Thyroid gland (tissue), 4 donors: ENCODE measurements at regions not wholly inside any gene's neighbourhood (a gene's known extent, or its start where the extent isn't known, plus 50 kb on each side); places are given as distances from the start of the nearest gene placed in this dataset.
A peak's percentile ranks its signal among the peaks of the same experiment; 100 is the strongest.

ENCODE experiments used
- DNase-seq, 2 donors: peaks; one replicate each; pipeline ENCODE4 v3.0.0-alpha.2; 2019
- H3K27ac ChIP-seq, 3 donors: fragments of 200-600 bp; sonication (generic); 1 replicate in 2 of 3; 2 replicates in 1 of 3; pipeline ENCODE4 v1.5.1; 2016 to 2019; ENCODE audit warnings: mild to moderate bottlenecking in 1 of 3, moderate library complexity in 1 of 3
- H3K27me3 ChIP-seq: fragments of 200-600 bp; sonication (generic); one replicate; pipeline ENCODE4 v1.5.1; 2019
- H3K36me3 ChIP-seq, 2 donors: fragments of 200-600 bp; sonication (generic); one replicate each; pipeline ENCODE4 v1.5.1; 2016 to 2019
- H3K4me1 ChIP-seq, 2 donors: fragments of 200-600 bp; sonication (generic); one replicate each; pipeline ENCODE4 v1.5.1; 2017 to 2019
- H3K4me3 ChIP-seq, 3 donors: fragments of 200-600 bp; sonication (generic); replicated peaks in 1 of 3; 1 replicate in 2 of 3; 2 replicates in 1 of 3; pipeline ENCODE4 v1.5.1; 2016; ENCODE audit warnings: mild to moderate bottlenecking in 1 of 3
- H3K9me3 ChIP-seq: fragments of 200-600 bp; sonication (generic); one replicate; pipeline ENCODE4 v1.5.1; 2017
- POLR2A ChIP-seq, 2 donors: fragments of 450-650 bp; IDR thresholded peaks; one replicate each; pipeline ENCODE4 v1.6.1; 2017; ENCODE audit warnings: antibody characterized with exemption in 2 of 2, mild to moderate bottlenecking in 2 of 2, moderate library complexity in 1 of 2
- WGBS, 2 donors: methylation state at CpG; one replicate each; pipeline ENCODE4 v1.1.5; 2017; 5-methylcytosine and 5-hydroxymethylcytosine counted together
- intact Hi-C: fragments of 100-400 bp; cut with DNase I; formaldehyde crosslinking; loops from one replicate; pipeline ENCODE4 v1.15.1; 2023
- TF ChIP-seq, protein P1 (sequence below), 6 experiments: fragments of 200-600 bp in 3 of 6; fragments of 450-650 bp in 3 of 6; sonication (generic) in 3 of 6; IDR thresholded peaks; one replicate each; pipeline ENCODE4 v1.5.1; 2016 to 2019; ENCODE audit warnings: antibody characterized with exemption in 6 of 6, mild to moderate bottlenecking in 2 of 6, inconsistent platforms in 1 of 6, moderate library complexity in 1 of 6

DNA sequence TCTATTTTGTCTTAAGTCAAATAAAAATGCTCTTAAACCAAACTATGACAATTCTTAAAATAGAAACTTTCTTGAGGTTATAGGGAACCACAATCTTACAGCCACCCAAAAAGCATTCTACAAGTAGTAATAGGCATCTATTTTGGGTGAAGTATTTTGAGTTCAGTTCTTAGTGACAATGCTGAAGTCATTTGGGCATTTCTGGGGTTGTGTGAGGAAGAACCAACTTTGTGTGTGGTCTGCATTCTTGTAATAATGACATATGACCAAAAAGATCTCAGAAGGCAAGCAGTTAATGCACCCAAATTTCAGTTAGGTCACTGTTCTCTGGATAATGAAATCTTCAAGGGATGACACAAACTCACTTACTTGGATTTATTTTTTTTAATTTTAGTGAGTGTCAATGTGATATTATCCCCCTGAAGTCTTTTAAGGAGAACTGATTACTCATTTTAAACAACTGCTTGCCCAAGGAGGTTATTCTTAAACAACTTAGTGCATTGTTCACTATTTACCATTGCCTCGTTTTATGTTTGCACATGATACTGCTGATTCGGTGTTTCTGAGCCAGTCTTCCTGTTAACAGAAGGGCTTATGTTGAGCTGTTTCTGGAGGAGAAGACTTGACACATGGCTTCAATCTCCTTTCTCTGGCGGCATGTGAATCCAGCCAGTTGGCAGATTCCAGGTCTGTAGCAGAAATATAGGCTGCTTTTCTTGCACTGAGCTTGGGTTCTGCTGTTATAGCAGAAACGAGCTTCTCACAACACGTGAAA, 618.9 kb downstream of the BCKDHB start:
- TF ChIP-seq, protein P1, sequence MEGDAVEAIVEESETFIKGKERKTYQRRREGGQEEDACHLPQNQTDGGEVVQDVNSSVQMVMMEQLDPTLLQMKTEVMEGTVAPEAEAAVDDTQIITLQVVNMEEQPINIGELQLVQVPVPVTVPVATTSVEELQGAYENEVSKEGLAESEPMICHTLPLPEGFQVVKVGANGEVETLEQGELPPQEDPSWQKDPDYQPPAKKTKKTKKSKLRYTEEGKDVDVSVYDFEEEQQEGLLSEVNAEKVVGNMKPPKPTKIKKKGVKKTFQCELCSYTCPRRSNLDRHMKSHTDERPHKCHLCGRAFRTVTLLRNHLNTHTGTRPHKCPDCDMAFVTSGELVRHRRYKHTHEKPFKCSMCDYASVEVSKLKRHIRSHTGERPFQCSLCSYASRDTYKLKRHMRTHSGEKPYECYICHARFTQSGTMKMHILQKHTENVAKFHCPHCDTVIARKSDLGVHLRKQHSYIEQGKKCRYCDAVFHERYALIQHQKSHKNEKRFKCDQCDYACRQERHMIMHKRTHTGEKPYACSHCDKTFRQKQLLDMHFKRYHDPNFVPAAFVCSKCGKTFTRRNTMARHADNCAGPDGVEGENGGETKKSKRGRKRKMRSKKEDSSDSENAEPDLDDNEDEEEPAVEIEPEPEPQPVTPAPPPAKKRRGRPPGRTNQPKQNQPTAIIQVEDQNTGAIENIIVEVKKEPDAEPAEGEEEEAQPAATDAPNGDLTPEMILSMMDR (IDR thresholded peaks at IDR 0.05), result no peak
- TF ChIP-seq POLR2A (IDR thresholded peaks at IDR 0.05), result no peak
- WGBS, 2 donors, result 48 to 66% methylated on average over 5 of the region's 5 CpGs
- no peaks in the 10 kb centered on the region for H3K4me1 ChIP-seq
- intact Hi-C loops, result no loop called here
- H3K36me3 ChIP-seq, result no peaks in the 10 kb centered on the region
- no peaks in the 10 kb centered on the region for H3K9me3 ChIP-seq
- H3K27ac ChIP-seq, result no peak overlapping the region
- DNase-seq, result no peak
- H3K27me3 ChIP-seq, result no peaks in the 10 kb centered on the region
- no peak overlapping the region for H3K4me3 ChIP-seq

DNA sequence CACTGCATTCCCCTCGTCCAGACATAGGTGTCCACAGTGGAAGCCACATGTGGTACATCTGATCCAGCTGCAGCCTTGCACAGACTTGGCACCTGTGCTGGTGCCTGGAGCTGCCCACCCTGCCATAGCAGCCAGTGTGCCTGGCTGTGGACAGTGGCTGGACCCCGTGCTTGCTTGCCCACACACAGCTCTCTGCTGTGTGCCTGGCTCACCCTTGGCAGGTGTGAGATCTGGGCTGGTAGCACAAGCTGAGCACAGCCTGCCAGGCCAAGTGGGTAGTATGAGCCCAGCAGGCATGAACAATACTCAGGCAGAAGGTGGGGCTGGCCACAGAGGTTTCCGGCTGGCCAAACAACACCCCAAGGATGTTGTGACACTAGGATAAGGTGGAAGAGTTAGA, 614.4 kb downstream of the BCKDHB start:
- intact Hi-C loops, result no loop called here
- no peak for DNase-seq
- H3K36me3 ChIP-seq, result no peaks in the 10 kb centered on the region
- no peaks in the 10 kb centered on the region for H3K4me1 ChIP-seq
- WGBS, 2 donors, result 72 to 96% methylated on average over 2 of the region's 3 CpGs
- TF ChIP-seq POLR2A (IDR thresholded peaks at IDR 0.05), result no peak
- TF ChIP-seq, protein P1 (IDR thresholded peaks at IDR 0.05), result no peak
- H3K27ac ChIP-seq, result no peak overlapping the region
- no peak overlapping the region for H3K4me3 ChIP-seq
- no peaks in the 10 kb centered on the region for H3K9me3 ChIP-seq
- no peaks in the 10 kb centered on the region for H3K27me3 ChIP-seq

DNA sequence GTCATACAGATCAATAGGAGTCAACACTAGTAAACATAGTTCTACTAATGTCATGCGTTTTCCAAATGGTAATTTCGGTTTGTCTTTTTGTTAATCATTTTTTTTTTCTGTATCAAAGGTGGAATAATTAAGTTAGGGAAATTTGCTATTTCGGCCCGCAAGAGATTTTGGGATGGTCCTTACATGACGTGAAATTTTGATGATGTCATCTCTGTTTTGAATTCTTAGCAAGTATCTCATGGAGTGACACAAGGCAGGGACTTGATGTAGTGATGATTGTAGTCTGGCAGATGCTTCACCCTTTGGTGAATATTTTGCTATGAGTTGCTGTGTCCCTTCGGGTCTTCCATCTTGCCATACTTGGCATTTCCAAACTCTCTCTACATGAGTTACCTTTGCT, 608.0 kb downstream of the BCKDHB start:
- no peaks in the 10 kb centered on the region for H3K36me3 ChIP-seq
- H3K4me3 ChIP-seq, result no peak overlapping the region
- H3K27ac ChIP-seq, result no peak overlapping the region
- H3K9me3 ChIP-seq, result no peaks in the 10 kb centered on the region
- DNase-seq, result no peak
- no peaks in the 10 kb centered on the region for H3K4me1 ChIP-seq
- TF ChIP-seq POLR2A (IDR thresholded peaks at IDR 0.05), result no peak
- TF ChIP-seq, protein P1 (IDR thresholded peaks at IDR 0.05), result no peak
- 84 to 91% methylated on average over 6 of the region's 6 CpGs for WGBS, 2 donors
- intact Hi-C loops, result no loop called here
- no peaks in the 10 kb centered on the region for H3K27me3 ChIP-seq

DNA sequence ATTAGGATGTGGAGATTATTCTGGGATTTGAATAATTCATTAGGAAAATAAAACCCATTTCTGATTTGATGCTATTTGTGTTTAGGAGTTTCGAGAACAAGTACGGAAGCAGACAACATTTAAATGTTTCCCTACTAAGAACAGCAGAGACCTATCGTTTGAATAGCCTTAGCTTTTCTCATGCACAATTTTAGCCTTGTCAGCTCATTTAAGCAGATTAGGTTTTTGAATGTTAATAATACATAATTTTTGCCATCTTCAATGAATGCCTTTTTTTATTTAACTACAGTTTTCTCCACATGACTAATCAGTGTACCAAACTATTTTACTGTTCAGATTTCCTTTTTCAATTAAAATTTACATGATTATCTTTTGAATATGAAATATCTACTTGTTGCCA, 592.0 kb downstream of the BCKDHB start:
- DNase-seq, result no peak
- intact Hi-C loops, result no loop called here
- H3K27ac ChIP-seq, result no peak overlapping the region
- 95 to 98% methylated on average over 3 of the region's 3 CpGs for WGBS, 2 donors
- H3K36me3 ChIP-seq, result no peaks in the 10 kb centered on the region
- no peak for TF ChIP-seq POLR2A (IDR thresholded peaks at IDR 0.05)
- TF ChIP-seq, protein P1 (IDR thresholded peaks at IDR 0.05), result no peak
- no peak overlapping the region for H3K4me3 ChIP-seq
- H3K4me1 ChIP-seq, result peaks cover 0 to 4% of the 10 kb centered on the region in 2 donors
- H3K9me3 ChIP-seq, result no peaks in the 10 kb centered on the region
- H3K27me3 ChIP-seq, result no peaks in the 10 kb centered on the region

DNA sequence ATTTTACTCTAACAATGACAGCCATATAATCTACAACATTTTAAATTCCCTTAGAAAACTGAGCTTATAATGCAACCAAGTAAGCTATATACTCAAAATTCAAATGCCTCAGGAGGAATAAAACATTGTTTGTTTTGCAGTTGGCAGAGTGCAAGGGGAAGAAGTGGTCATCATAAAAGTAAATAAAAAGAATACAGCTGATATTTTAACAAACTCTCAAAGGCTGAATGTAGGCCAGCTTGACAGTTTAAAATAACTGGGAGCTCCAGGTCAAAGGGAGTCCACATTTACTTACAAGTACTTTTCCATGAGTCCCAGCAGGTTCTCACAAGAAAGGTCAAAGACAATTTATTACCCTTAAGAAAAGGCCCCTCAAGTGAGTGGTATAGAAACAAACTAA, 589.8 kb downstream of the BCKDHB start:
- TF ChIP-seq, protein P1 (IDR thresholded peaks at IDR 0.05), result no peak
- no peak for TF ChIP-seq POLR2A (IDR thresholded peaks at IDR 0.05)
- Histone ChIP-seq H3K4me1 (peaks cover 0 to 4% of the 10 kb centered on the region in 2 donors), H3K27ac (peak overlapping the region in 1 of 3 donors; percentile 69), H3K4me3 (no peak overlapping the region), H3K9me3 (no peaks in the 10 kb centered on the region), H3K27me3 (no peaks in the 10 kb centered on the region), H3K36me3 (no peaks in the 10 kb centered on the region)
- no peak for DNase-seq
- intact Hi-C loops, result no loop called here
